H1 (cell line): ENCODE measurements at regions not wholly inside any gene's neighbourhood (a gene's known extent, or its start where the extent isn't known, plus 50 kb on each side); places are given as distances from the start of the nearest gene placed in this dataset.

ENCODE experiments used
- ATF3 ChIP-seq: IDR thresholded peaks from 2 replicates; pipeline ENCODE4 v1.6.1; 2011; ENCODE audit warnings: low read depth, mild to moderate bottlenecking, low read length; ENCODE audit not compliant: insufficient read depth
- POLR2AphosphoS5 ChIP-seq: IDR thresholded peaks from 2 replicates; pipeline ENCODE4 v1.6.1; 2011; ENCODE audit warnings: low read depth, low read length
- RNF2 ChIP-seq: fragments of 200-900, 300-1000 bp; sonication (generic); IDR thresholded peaks from 2 replicates; pipeline ENCODE4 v1.7.1; 2016; ENCODE audit warnings: borderline replicate concordance, low read depth, mild to moderate bottlenecking, antibody characterized with exemption, low read length; ENCODE audit not compliant: poor library complexity, severe bottlenecking; ENCODE audit errors: missing control alignments
- TBP ChIP-seq: IDR thresholded peaks from 2 replicates; pipeline ENCODE4 v1.6.1; 2011; ENCODE audit warnings: low read depth, low read length, improper control_type of control experiment

- TF ChIP-seq RNF2 (no peak), POLR2AphosphoS5 (no peak), TBP (no peak), ATF3 (no peak)
Measured at GRCh38 chr1:221022331-221022730, 143.1 kb downstream of the HLX start (continued).
